DMS 273 treated with DMSO at 0.1 percent for 48 hours (cell line): ENCODE measurements at regions not wholly inside any gene's neighbourhood (a gene's known extent, or its start where the extent isn't known, plus 50 kb on each side); places are given as distances from the start of the nearest gene placed in this dataset.
A peak's percentile ranks its signal among the peaks of the same experiment; 100 is the strongest.

Experiments used
- DNase-seq: peaks from one replicate; lab custom pipeline; 2025; lab: John Stamatoyannopoulos, UW

DNA sequence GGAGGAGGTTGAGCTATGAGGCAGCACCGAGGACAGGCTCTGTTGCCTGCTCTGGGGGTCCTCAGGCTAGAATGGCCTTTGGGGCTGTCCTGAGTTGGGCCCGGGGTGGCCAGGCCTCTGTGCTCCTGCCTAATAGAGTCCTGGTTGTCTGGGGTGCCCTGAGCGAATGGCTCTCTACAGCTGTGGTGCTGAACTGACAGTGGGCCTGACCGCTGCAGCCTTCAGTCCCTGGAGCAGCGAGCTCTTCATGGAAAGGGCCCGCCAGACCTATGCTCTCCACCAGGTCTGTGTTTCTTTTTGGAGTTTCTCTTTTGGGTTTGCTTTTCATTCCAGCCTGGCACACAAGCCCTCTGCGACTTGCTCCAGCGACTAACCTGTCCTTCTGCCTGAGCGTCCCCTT lies 679.0 kb upstream of the RAB6C start:
- no peak for DNase-seq

DNA sequence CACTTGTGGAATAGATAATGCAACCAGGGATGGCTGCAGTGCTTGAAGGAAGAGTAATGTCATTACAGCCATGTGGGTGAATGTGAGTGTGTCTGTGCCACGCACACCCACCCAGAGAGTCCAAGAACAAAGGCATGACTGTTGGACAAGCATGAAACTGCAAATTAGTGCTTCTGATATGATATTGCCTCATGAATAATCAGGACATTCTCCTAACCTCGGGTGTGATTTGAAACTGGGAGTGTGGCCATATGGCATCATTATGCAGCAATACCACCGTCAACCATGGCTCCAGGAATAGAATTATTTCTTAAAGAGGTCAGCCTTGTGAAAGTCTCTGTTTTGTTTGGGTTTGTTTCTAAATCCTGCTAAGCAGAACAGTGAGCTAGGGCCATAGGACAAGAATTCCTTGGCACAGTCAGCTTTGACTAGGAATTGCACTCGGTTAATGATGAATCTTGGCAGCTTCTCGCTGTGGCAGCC lies 678.0 kb upstream of the RAB6C start:
- peak; percentile 30 for DNase-seq

DNA sequence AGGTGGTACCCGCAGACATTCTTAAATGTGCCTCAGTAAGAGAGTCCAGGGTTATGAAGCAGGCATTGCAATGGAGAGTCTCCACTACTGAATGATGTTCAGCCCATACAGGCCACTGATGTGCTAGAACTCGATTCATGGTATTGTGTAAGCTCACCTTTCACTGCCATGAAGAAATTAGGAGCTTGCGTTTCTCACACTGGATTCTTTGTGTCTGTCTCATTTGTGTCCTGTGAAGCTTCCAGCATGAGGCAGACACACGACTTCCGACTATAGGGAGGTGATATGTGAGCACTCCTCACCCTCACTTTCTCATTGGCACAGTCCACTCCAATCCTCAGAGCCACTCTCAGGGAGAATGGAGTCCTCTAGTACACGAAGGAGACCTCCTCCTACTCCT lies 677.4 kb upstream of the RAB6C start:
- DNase-seq: no peak

DNA sequence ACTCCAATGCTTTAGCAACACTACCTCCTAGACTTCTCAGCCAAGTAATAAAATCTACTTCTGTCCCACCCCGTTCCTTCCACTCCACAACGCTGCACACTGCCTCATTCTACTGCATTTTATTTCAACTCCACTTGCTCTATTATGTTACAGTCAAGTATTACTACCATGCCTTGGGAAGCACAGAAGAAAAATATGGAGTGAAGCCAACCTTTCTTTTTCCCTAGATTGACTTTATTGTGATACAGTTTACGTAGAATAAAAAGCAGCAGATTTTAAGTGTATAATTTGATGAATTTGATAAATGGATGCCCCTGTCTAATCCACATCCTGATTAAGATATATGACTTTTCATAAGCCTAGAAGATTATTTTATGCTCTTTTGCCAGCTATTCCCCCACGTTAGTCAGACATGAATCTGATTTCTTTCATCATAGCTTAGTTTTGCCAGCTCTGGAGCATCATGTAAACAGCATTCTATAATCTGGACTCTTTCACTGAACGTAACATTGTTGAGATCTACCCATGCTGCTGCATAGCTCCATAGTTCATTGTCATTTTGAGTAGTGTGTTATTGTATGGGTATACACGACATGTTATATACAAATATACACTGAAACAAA lies 676.8 kb upstream of the RAB6C start:
- DNase-seq: no peak

DNA sequence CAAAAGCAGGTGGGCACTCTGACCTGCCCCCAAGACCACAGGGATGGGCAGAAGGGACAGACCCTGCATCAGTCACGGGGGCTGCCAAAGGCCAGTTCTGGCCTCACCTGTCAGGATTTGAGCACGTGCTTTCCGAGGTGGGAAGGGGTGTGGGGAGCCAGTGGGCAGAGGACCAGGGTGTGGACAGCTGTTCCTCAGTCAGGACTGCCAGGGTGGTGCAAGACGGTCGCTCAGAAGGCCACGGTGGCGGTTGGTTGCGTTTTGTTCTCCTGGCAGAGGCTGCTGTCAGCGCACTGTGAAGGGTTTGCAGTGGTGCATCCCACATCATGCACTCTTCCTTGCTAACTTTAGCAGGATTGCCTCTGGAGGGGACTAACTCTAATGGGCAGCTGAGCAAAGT lies 665.3 kb upstream of the RAB6C start:
- no peak for DNase-seq

DNA sequence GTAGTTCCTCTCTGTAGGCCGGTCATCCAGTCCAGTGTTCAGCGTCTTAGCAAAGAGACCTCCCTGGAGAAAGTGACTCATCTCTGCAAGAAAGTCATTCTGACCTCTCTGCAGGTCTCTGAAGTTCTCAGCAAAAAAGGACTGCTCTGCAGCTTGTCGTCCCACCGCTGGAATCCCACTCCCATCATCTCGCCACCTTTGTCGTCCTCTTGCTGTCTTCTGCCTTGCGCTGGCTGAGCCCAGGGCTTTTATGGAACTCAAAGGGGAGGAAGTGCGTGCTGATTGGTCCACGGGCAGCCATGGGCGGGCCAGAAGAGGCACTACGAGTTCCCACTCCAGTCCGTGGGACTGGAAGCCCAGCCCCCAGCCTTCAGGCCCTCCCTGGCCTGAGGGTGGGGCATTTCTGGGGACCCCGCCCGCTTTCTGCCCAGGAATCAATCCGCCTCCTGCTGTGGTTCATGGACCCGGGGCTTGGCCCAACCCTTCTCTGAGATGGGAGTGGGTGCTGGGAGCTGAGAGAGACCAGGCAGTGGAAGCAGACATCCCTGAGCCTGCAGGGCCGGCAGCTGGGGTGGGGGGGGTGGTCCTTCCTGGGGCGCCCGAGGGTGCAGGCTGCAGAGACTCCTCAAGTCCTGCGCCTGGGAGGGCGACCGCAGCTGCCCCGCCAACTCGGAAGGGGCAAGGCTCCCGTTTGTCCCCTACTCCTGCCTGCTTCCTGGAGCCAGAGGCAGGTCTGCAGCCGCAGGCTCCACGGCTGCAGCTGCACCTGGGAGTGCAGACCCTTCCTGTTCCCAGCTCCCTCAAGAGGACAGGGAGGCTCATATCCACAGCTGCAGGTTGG lies 660.7 kb upstream of the RAB6C start:
- no peak for DNase-seq

DNA sequence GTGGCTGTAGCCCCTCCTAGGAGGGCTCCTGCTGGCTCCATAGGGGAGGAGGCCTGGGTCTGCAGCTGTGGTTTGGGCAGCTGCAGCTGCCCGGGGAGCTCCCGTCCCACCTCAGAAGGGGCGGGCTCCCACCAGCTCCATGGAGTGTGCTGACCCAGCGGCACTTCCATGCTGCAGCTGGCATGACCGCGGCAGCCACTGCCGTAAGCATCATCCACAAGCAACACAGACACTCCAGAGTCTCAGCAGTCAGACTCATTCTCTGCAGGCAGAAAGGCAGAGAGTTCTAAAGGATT lies 660.1 kb upstream of the RAB6C start:
- no peak for DNase-seq

DNA sequence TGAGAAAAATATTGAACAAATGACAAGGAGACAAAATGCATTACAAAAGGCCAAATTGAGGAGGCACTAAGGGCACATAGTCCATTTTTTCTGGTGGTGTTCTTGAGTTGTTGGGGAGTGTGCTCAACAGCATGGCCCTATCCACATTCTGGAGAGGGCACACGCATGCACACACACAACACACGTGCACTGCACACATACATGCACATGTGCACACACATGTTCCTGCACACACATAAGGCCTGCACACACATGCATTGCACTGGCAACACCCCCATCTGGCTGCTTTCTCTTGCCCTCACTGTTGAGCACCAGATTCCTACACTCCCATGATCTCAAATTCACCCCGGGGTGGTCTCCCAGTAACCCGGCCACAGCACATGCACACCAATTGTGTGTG lies 659.2 kb upstream of the RAB6C start:
- DNase-seq: no peak

DNA sequence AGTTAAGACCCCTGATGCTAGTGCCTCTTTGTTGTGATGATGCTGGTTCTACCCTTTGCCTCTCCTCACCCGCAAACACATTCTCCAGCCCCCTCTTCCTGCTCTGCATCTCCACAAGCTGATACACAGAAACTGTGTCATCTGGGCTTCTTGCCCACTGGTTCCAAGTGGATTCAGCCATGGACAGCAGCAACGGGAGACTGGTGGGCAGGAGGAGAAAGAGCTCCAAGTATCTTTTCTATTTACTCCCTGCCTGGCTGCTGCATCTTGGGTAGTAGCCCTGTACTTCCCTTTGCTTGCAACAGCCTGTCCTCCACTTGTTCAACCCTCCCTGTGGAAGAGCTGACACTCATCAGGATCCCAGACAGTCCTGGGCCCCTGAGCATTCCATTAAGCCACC lies 655.1 kb upstream of the RAB6C start:
- DNase-seq: no peak

DNA sequence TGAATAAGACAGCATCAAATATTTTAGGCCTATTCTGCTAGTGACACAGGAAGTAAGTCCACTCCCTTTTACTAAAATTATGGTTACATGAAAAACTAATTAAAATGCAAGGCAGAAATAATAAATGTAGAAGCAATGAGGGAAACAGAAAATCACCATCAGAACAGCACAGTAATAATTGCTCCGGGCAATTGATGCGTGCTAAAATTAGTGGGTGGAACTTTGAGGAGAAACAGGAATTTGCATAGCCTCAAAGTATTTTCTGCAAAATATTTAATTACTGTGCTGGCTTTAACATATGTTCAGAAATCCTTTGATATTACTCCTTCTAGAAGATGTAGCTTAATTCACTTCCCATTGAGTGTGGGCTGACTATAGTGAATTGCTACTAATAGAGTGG lies 654.3 kb upstream of the RAB6C start:
- DNase-seq: no peak

DNA sequence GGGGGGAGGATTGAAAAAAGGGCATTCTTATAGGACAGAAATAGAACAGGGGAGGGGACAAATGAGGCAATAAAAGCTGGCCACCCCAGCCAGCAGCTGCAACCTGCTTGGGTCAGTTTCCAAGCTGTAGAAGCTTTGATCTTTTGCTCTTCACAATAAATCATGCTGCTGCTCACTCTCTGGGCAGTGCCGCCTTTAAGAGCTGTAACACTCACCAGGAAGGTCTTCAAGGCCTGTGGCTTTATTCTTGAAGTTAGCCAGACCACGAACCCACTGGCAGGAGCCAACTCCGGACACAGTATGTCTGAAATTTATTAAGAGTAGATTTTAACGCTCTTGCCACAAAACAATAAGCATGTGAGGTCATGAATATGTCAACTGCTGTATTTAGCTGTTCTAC lies 649.9 kb upstream of the RAB6C start:
- no peak for DNase-seq

DNA sequence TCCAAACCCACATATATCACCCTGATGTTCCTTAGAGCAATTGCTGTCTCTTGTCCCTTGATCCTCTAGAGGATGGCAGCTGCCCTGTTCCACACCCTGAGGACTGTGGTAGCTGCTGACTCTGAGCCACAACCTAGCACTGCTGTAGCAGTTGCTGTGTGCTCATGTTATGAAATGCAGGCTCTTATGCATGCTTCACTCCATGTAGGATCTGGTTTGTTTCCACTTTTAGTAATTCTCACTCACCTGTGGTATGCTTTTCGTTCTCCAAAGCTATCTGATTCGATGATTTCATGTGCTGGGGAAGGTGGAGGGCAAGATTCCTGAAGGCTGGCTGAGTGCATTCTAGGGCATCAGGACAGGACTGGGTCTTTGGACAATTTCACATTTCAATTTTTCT lies 649.0 kb upstream of the RAB6C start:
- DNase-seq: no peak

DNA sequence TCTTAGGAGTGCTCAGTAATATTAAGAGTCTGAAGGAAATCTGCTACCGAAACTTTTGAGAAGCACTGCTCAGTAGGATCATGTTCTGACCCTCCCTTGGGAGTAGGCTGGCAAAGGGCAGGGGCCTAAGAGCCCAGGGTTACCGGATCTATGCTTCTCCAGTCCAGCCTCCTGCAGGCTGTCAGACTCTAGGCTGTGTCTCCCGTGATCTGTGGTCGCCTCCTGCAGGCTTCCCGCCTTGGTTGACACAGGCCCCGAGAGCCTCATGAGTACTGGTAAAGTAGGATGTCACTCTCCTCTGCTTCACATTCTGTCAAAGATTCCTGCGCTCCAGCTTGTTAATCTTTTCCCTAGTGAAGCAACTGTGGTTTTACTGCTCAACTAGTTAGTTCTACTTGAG lies 647.8 kb upstream of the RAB6C start:
- DNase-seq: no peak

DNA sequence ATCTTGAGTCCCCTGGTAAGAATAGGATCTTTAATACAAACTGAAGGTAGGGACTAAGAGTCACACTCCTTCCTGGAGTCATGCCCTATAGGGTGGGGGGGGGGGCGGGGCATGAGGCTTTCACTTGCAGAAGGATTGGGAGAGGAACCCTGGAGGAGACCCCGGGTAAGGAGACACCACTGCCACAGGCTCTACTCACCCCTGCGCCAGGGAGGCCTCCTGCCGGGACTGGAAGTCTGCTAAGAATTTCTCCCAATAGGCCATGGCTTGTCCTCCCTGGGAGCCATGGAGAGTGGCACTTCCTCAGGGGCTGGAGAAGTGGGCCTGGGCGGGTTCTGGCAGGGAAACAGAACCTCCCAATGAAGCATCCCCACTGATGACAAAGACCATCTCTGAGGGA lies 645.3 kb upstream of the RAB6C start:
- DNase-seq: no peak

DNA sequence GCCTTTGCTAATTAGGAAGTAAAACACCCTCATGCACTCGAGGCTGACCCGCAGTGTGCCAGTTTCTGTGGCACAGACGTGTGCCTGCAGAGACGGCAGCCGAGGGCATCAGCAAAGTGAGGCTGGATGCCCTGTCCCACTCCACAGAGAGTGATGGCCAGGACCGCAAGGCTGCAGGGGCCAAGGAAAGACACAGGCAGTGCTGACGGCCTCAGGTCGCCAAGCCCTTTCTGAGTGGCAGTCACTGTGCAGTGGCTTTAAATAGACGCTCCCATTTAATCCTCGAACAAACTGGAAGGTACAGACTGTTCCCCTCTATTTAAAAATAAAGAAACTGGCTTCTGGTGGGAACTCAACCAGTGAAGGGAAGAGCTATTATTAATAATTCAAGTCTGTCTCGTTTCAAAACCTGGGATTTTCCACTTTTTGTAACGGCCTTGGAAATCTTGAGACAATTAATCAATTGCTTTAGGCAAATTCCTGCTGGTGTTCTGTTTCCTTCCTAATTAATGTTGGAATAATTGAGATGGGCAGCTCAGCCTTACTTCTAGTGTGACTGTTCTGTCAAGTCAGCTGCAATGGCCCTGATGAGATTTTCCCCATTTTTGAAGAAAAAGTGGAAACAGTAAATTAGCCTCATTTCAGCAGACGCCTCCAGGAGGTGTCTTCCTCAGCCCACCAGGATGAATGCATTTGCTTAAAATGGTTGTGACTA lies 644.6 kb upstream of the RAB6C start:
- no peak for DNase-seq

DNA sequence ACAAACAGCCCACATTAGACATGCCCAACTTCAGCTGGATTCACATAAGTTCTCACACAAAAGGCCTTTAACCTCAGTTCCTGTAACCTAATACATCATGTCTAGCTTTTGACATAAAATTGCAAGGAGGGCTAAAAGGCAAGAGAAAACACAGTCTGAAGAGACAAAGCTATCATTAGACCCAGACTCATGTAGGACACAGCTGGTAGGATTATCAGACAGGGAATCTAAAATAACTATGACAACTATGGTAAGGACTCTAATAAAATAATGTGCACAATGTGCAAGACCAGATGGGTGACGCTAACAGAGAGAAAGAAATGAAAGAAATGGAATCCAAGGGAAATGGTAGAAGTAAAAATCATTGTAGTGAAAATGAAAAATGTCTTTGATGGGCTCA lies 643.2 kb upstream of the RAB6C start:
- no peak for DNase-seq

DNA sequence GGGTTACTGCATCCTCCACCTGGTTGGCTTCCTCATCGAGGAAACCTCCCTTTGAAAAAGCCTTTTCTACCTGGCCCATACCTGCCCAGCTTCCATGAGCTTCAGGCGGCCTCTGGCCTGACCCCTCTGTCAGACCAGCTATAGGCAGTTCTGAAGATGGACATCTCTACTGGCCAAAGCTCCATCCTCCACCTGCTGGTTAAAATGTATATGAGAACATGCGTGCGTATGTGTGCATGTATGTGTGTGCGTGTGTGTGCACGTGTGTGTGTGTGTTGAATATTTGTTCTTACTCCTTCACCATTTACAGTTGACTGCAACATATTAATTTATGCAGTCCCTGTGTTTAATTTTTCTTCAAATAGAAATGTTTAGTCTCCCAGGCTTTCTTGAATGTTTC lies 642.4 kb upstream of the RAB6C start:
- DNase-seq: no peak

DNA sequence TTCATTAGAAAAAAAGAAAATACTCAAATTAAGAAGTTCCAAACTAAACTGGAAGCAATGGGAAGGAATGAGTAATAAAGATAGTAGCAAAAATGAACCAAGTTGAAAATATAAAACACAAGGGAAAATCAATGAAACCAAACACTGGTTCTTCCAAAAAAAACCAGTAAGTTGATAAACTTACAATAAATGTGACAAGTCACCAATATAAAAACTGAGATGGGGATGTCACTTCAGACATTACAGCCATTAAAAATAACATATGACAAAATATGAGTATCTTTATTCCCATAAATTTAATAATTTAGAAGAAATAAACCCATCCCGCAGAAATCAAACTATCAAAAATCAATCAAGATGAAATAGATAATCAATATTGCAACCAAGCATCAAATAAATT lies 633.9 kb upstream of the RAB6C start:
- no peak for DNase-seq

DNA sequence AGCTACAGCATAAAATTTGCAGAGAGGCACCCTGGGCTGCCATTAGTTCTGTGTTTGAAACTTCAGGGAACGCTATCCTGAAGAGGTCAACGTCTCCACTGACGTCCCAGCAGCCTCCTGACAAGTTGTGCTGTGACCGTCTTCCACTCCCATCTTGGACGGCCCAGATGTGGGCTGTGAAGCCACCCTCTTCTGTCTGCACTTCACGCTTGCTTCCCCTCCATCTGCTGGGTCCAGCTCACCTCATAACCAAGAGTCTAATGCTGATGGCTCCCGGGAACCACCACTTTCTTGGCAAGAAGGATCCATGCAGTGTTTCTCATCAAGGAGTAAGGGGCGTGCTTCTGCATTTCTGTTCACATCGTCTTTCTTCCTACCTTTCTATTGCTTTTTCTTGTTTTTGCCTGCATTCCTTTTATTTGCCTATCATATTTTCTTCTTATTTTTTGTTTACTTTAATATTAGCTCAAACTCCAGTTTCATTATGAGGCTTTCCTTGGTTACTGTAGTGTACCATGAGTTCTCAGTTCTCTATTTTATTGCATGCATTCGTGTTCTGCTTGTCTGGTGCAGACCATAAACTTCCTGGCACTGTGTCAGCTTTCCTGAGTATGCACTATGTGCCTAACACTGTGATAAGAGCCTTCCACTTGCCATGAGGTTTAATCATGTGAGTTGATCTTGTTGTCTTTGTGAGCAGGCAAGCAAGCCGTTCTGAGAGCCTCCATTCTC lies 631.8 kb upstream of the RAB6C start:
- no peak for DNase-seq

DNA sequence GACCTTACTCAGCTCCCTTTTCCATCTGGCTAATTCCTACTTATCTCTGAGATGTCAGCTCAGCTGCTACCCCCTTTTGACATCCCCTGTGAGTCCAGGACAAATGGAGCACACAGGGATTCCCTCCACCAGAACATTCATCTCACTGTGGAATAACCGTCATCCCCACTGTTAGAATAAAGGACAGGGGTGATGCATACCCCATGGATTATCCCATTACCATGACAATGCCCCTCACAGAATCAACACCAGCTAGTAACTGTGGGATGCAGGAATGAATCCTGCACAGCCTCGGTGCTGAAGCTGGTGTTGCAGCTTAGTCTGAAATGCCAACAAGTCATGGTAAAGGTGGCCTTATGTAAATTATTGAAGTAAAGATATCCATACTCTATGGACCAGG lies 624.8 kb upstream of the RAB6C start:
- DNase-seq: no peak

DNA sequence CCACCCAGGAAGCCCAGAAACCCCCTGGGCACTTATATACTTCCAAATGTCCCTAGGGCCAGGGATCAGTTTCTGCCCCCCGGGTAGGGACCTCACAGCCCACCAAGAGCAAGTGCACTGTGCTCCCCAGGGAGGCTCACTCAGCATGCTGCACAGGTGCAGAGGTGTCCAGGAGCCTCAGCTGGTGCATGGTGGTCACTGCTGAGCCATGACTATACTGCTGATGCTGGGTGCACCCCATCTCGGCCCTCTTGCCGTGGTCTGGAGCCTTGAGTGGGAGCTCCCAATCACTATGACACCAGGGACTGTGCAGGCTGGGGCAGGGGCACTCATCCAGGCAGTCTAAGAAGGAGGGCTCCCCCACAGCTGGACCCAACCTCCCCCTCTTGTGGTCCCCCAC lies 617.8 kb upstream of the RAB6C start:
- DNase-seq: no peak

DNA sequence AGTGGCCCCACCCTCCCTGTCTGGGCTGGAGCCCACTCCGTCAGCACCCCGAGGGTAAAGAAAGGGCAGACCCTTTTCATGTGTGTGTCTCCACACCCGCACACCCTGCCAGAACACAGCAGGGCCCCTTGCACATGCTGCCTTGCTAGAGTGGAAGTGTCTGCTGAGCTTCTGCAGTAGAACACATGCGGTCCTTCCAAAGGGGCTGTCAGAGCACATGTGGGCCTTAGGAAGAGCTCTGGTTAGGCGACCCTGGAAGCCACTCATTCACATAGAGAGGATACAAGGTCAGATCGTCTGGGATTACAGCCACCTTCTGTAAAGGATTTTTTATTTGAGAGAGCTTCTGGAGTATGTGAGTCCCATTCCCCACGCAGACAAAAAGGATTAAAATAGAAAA lies 613.2 kb upstream of the RAB6C start:
- no peak for DNase-seq

DNA sequence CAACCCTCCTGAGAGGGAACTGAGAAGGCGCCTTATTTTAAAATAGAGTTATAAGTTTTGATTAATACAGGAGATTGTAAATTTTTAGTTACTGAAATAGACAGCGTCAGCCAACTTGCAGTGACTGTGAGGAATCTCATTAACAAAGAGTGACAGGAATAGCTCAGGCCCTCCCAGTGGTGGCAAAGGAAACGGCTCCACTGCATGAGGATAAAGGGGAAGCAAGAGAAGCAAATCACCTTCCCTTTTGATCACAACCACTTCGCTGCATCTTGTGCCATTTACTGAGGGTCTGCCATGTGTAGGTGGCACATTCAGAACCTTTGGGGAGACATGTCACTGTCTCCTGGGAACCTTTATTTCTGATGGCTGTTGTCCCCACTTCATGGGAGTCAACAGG lies 612.4 kb upstream of the RAB6C start:
- DNase-seq: no peak
